NCI-H1105 treated with DMSO at 0.1 percent for 48 hours (cell line): ENCODE measurements at regions not wholly inside any gene's neighbourhood (a gene's known extent, or its start where the extent isn't known, plus 50 kb on each side); places are given as distances from the start of the nearest gene placed in this dataset.
A peak's percentile ranks its signal among the peaks of the same experiment; 100 is the strongest.

Source experiments
- DNase-seq: peaks from one replicate; lab custom pipeline; 2025; lab: John Stamatoyannopoulos, UW

DNA sequence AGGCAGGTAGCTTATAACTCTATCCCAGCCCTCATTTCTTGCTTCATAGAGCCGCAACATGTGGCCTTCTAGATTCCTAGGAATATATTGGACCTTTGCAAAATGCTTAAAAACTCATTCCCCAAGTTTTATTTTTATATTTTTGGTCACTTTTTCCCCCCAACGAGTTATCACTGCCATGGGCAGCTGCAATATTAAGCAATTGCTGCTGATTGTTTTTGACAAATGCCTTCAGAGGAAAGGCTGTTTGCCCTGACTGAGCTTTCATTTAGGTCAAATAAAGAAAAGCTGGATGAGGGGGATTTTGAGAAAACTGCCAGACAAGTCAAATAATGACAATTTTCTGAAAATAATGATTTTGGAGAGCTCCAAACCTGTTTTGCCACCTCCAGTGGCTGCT is 976.9 kb upstream of the MBL2 start:
- DNase-seq = no peak

DNA sequence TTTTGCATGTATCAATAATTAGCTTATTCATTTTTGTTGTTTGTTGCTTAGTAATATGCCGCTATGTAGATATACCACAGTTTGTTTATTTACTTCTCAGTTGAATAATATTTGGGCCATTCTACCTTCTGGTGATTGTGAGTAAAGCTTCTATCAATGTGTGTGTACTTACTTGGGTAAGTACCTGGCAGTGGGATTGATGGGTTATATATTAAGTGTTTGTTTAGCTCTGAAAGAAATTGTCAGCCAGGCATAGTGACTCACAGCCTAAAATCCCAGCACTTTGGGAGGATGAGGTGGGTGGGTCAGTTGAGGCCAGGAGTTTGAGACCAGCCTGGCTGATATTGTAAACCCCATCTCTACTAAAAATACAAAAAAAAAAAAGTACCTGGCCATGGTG is 975.7 kb upstream of the MBL2 start:
- no peak for DNase-seq

DNA sequence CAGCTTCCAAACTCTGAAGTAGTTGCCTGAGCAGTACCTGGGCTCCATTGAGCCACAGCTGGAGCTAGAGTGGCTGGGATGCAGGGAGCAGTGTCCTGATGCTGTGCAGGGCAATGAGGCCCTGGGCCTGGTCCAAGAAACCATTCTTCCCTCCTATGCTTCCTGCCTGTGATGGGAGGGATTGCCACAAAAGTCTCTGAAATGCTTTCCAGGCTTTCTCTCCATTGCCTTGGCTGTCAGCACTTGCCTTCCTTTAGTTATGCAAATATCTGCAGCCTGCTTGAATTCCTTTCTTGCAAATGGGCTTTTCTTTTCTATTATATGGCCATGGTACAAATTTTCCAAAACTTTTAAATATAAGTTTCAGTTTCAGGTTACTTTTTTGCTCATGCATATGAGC is 972.2 kb upstream of the MBL2 start:
- no peak for DNase-seq

DNA sequence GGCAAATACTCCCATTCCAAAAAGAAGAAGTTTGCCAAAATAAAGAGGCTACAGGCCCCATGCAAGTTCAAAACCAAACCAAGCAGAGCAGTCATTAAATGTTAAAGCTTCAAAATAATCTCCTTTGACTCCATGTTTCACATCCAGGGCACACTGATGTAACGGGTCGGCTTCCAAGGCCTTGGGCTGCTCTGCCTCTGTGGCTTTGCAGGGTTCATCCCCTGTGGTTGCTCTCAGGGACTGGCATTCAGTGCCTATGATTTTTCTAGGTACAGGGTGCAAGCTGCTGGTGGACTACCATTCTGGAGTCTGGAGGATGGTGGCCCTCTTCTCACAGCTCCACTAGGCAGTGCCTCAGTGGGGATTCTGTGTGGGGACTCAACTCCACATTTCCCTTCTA is 971.6 kb upstream of the MBL2 start:
- DNase-seq = no peak

DNA sequence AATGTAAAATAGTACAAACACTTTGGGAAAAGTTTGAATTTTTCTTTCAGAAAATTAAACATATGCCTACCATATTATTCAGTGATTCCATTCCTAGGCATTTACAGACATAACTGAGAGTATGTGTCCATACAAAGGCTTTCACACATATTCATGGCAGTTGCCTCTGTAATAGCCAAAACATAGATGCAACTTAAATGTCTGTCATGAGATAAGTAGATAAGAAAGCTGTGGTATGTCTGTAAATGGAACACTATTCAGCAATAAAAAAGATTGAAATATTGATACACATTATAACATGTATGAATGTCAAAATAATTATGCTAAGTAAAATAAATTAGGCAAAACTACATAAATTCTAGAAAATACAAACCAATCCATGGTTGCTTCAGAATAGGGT is 964.5 kb upstream of the MBL2 start:
- no peak for DNase-seq

DNA sequence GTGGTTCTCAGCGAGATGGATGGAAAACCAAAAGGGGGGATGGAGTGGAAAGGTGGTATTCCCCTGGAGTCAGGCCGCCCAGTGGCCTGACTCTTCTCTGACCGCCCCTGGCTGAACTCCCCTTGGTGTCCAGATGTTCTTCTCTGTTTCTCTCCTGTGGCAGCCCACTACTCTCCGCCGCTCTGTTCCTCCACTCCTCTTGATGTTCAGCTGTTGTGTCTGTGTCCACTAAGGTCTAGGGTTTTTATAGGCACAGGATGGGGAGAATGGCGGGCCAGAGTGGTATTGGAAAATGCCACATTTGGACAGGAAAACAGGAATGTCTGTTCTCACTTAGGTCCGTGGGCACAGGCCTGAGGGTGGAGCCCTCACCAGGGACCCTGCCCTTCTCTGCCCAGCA is 954.3 kb upstream of the MBL2 start:
- no peak for DNase-seq

DNA sequence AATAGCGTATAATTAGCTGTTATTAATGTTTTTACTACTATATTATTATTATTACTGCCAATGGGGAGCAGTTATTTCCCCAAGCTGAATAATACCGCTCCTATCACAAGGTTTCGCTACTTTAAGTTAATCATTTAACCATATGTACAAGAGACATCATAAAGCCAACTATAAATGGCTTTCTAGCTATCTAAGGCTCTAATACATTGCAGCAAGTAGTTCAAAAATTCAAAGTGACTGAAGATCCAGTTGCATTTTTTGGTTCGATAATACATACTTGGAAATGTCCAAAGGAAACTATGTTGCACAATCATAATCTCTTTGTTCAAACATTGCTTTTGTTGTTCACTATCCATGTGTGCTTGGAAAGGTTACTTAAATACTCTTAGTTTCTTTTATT is 952.0 kb upstream of the MBL2 start:
- no peak for DNase-seq

DNA sequence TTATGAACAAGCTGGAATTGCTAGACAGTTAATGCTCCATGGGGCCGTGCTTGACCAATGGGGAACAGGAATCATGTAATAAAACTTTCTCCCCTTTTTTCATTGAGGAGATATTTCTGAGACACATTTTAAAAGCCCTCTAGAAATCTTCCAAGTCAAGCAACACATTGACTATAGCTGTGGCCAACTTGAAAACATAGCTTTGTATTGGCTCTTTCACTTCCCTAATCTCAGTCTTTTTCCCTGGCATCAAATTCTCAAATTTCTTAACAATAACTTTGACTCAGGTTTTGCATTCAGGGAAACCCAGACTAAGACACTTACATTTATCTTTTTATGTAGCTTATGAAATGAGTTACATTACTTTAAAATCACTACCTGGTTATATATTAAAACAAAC is 947.1 kb upstream of the MBL2 start:
- no peak for DNase-seq

DNA sequence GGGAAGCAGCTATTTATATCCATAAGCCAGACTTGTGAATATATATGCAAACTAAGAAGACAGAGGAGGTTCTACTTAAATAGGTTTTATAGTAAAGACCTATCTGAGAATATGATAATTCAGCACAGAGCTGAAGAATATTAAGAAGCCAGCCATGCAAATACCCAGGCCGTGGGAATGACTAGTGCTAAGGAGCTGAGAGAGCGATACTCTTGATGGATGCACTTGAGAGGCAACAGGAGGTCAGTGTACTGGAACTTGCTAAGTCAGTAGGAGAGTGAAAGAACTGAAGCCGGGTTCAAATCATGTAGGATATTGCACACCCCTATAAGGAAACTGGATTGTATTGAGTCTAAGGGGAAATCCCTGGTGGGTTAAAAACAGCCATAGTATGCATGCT is 943.6 kb upstream of the MBL2 start:
- no peak for DNase-seq

DNA sequence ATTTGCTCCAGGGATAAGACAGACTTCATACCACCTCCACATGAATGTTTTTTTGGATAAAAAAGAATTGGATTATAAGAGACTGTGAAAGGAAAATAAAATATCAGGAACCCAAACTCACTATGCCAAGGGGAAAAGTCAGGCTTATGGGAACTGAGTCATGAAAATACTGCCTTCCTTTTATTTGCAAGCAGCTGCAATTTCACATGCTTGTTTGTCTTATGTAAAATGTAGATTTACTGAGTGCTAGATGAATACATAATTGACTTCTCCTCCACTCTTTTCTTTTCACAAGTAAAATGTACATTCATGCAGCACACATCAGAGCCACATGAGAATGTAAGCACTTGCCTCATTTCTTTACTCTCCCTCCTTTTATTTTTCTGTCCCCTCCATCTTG is 940.8 kb upstream of the MBL2 start:
- DNase-seq = no peak

DNA sequence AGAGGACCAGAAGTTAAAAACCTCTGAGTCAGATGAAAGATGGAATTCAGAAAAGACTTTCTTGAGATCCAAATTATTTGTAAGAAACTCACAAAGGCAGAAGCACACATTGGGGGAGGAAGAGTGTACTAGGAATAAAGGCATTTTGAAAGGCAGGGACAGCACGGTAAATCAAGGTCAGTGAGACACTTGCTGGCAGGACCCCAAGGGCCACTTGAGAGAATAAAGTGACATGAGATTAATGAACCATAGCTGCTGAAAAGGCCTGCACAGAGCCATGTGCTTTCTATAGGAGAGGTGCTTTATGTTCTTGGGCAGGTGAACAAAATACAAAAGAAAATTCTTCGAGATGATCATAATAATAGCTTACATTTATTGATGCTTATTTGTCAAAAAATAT is 929.9 kb upstream of the MBL2 start:
- DNase-seq = no peak

DNA sequence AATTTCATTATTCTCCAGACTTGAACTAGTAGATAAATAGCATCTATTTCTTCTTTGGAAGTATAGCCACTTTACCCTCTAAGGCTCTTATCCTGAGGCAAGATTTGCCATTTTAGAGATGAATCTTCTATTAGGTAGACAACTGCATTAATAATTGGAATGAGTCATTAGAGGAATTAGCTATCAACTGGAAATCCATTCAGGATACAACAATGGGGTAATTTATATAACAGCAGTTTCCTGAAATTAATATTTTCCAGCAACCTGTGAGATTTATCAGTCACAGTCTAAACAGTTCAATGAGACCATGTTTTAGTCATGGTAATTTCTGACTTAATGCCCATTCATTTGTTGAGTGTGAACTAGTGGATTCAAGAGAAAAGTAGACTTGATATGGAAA is 928.6 kb upstream of the MBL2 start:
- DNase-seq = no peak

DNA sequence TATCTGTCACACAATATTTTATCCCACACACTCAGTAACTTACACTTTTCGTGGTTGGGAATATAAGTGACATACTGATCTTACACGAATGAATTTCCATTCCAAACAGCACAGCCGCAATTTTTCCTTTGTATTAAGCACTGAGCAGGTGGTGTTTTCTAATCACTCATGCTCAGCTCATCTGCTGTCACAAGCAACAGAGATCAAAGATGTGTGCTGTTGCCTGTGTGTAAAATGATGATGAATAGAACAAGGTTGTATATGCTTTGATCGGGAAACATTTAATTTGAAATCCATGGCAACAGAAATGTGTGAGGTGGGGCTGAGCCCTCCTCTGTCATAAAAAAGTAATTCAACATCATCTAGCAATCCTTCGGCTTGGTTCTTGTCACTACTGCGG is 927.7 kb upstream of the MBL2 start:
- DNase-seq = no peak

DNA sequence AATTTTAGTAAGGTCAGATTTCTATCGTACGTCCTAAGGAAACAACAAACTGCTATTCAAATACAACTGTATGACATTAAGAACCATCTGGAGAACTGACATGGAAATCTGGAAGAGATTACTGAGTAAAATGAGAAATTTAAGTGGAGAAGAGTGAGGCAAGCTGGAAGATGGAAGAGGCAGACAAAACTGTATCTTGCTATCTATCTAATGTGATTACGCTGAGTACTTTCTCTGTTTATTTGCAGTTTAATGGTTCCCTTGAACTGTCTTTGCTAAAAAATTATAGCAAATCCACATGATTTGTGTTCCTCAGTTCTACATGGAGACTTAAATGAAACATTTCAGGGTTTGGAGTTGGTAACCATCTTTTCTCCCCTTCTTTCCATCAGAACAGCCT is 927.1 kb upstream of the MBL2 start:
- DNase-seq = no peak

DNA sequence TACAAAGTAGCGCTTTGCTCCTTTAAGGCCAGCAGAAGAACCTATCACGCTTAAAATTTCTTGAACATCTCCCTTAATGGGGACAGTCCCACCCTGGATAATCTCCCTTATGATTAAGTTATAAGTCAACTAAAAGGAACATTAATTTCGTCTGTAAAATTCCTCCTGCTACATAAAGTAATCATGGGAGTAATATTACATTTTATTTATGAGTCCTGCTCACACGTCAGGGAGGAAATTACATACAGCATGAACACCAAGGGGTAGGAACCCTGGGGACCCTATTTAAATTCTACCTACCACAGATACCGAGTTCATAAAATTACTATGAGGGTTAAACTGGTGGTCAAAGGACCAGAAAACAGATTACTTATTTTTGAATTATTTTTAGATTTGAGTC is 926.6 kb upstream of the MBL2 start:
- no peak for DNase-seq

DNA sequence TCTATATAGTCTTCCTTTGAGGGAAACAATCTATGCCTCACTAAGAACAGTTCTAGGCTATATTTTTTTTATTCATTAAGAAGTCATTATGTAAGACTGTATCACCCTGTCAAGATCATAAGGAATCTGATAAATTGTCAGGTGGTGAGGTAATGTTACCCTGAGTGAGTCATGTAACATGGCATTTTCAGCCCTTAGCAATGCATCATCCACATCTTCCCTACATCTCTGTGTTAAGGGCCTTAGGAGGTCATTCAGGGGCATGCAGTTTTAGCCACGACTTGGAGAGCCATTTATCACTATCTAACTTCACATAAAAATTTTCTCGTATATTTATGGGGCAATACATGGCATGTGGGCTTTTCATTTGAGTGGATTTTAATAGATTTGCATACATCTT is 924.5 kb upstream of the MBL2 start:
- DNase-seq = no peak

DNA sequence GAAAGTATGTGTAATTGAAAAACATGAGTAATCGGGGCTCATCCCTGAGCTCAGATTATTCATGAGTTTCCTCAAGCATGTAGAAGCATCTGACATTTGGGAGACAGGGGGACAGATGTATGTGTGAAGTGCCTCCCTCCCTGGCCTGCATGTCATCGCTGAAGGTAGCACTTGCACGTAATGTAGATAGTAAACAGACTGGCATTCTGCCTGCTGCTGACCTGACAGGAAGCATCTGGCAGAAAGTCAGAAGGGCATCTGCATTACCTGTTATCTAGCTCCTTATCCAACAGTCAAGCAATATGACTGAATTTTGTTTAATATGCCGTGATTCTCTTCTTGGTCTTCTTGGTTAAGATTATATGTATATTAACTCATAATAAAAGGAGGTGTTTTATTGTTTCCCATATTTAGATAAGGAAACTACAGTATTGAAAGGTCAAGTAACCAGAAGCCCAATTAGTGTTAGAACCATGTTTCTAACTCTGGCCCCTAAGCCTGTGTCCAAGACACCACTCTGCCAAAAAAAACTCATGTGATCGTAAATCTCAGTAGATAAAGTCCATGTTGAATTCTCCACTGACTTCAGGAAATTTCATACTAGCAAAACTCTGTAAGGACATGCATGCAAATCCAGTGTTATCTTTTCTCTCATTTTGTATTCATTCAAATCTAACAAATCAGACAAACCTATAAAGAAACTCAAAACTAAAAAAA is 918.1 kb upstream of the MBL2 start:
- no peak for DNase-seq

DNA sequence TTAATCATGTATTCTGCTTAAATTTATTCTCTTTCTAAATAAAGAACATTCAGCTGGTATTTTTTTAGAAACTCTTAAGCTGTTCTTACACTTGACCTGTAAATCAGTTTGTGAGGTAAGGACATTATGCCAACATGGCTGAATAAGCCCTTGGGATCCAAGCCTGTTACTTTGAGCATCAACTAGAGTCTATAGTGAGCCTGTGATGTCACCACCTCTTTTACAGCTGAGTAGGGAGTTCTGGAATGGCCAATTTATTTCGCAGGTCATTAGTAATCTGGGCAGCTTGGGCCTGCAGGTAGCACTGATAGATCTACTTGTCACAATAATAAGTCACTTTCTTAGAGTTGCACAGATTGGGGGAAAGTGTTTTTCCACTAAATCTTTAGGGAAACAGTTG is 915.2 kb upstream of the MBL2 start:
- DNase-seq = no peak

DNA sequence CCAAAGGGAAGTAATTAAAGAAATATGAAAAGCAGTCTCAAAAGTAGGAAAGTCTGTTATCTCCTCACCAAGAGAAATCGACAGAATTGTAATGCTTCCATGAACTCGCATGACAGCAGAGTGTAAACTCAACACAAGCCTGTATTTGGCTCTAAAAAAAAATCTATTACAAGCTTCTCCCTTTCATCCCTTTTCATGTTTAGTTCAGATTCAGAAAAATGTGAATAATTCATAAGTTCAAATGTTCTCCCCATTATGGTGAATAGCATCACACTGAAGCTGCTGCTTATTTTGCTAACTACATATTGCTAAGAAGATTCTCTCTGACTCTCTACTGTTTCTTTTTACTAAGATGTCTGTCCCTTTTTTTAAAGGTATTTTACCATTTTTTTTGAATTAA is 910.3 kb upstream of the MBL2 start:
- no peak for DNase-seq

DNA sequence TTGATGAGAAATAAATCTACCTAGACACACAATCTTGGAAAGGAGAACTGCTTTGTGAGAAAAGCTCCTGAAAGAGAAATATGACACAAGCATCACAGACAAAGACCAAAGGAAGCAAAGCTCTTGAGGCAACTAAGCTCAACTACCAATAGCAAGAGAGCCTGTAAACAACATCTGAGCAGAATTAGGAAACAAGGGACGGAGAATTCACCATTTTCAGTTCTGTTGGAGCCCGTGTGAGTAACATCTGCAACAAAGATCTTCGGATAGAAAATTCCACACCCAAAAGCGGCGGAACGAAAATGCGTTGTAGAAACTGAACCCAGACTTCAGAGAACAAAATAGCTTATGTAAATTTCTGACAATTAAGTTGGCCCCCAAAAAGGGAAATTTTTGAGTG is 909.9 kb upstream of the MBL2 start:
- no peak for DNase-seq

DNA sequence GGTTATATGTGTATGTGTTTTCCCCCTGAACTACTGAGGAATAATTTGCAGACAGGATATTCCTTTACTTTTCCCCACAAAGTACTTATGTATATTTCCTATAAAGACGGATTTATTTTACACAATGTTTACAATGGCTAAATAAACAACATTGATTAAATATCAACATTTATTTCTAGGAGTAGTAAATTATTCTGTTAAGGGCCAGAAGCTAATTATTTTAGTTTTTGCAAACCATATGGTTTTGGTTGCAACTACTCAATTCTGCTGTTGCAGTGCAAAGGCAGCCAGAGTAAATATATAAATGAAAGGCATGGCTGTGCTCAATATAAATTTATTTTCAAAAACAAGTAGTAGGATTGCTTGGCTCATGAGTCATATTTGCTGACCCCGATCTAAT is 907.1 kb upstream of the MBL2 start:
- DNase-seq = no peak

DNA sequence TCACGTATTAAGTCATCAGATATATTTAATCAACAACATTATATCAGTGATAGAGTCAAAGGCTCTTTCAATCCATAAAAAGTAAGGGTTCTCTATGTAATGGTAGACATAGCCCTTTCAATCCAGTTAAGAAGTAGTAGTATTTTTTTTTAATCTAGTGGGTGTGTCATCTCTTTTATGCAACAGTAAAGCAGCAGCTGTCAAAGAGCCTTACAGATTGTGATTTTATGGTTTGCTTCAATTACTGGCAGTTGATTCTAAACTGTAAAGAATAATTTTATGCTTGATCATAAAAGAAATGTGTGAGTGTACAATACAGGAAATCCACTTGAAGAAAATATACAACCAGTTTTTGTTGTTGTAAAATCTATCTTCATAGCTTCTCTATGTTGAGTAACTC is 902.6 kb upstream of the MBL2 start:
- no peak for DNase-seq

DNA sequence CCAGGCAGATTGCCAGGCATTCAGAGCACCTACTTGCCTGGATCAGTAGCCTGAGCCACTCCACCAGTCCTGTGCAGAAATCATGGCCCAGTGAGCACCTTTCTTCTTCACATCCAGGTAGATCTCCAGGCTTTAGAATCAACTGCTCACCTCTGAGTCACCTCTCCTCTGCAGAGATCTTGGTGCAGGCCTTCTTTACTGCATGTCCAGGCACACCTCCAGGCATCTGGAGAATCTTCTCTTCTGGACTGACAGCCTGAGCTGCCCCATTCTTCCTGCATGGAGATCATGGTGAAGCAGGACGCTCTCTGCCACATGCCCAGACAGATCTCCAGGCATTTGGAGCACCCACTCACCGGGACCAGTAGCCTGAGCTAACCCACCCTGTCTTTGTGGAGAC is 894.5 kb upstream of the MBL2 start:
- DNase-seq = no peak

DNA sequence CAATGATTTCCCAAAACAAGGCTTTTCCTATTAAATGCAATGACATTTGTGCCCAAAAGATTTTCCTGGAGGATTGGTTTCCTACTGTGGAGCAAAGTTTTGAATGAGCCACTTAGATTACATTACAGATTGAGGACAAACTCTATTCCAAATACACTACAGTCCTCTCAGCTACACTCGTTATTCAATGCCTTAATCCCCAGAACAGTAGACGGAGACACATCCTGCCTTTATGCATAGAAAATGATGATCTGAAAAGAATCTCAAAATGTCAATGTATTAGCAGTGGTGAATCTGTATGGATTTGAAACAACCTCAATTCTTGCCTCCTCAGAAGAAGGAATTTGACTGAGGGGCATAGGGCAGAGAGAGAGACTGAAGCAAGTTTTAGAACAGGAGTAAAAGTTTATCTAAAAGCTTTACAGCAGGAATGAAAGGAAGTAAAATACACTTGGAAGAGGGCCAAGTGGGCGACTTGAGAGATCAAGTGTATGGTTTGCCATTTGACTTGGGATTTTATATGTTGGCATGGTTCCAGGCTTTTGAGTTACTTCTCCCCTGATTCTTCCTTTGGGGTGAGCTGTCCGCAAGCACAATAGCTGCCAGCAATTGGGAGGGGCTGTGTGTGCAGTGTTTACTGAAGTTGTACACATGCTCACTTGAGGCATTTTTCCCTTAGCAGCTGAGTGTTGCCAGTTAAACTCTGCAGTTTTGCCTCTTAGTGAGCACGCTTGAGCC is 891.9 kb upstream of the MBL2 start:
- DNase-seq = peak; percentile 21
